Liver (tissue), 8 donors: ENCODE measurements at regions not wholly inside any gene's neighbourhood (a gene's known extent, or its start where the extent isn't known, plus 50 kb on each side); places are given as distances from the start of the nearest gene placed in this dataset.

Experiments
- DNase-seq: peaks from one replicate; pipeline ENCODE4 v3.0.0-alpha.2; 2017; ENCODE audit warnings: low spot score
- H3K27ac ChIP-seq, 2 donors: one replicate each; pipeline ENCODE4 v1.7.0; 2013; ENCODE audit warnings: inconsistent platforms in 2 of 2, low read length in 2 of 2, control low read depth in 1 of 2, low read depth in 1 of 2, mild to moderate bottlenecking in 1 of 2
- H3K27me3 ChIP-seq, 4 donors: one replicate each; pipeline versions ENCODE4 v1.6.1 to v1.7.0; 2013; ENCODE audit warnings: low read length in 3 of 4, inconsistent platforms in 1 of 4, mild to moderate bottlenecking in 1 of 4, moderate library complexity in 1 of 4; ENCODE audit not compliant: control insufficient read depth in 4 of 4, insufficient read depth in 4 of 4
- H3K36me3 ChIP-seq, 4 donors: one replicate each; pipeline versions ENCODE4 v1.6.1 to v1.7.0; 2013; ENCODE audit warnings: low read length in 3 of 4, mild to moderate bottlenecking in 3 of 4, low read depth in 1 of 4, moderate library complexity in 1 of 4; ENCODE audit not compliant: control insufficient read depth in 4 of 4, insufficient read depth in 3 of 4
- H3K4me1 ChIP-seq, 4 donors: one replicate each; pipeline versions ENCODE4 v1.6.1 to v1.7.0; 2013; ENCODE audit warnings: low read length in 3 of 4, mild to moderate bottlenecking in 3 of 4, moderate library complexity in 1 of 4; ENCODE audit not compliant: control insufficient read depth in 4 of 4, insufficient read depth in 4 of 4
- H3K4me3 ChIP-seq, 3 donors: one replicate each; pipeline versions ENCODE4 v1.6.1 to v1.7.0; 2013; ENCODE audit warnings: low read length in 3 of 3, control low read depth in 1 of 3, low read depth in 1 of 3, mild to moderate bottlenecking in 1 of 3
- H3K9ac ChIP-seq, 2 donors: one replicate each; pipeline ENCODE4 v1.7.0; 2013; ENCODE audit warnings: low read length in 2 of 2, mild to moderate bottlenecking in 2 of 2, moderate library complexity in 2 of 2, control low read depth in 1 of 2, low read depth in 1 of 2
- H3K9me3 ChIP-seq, 4 donors: one replicate each; pipeline versions ENCODE4 v1.6.1 to v1.7.0; 2013; ENCODE audit warnings: low read length in 3 of 4; ENCODE audit not compliant: control insufficient read depth in 4 of 4
- CTCF ChIP-seq: fragments of 150-350 bp; IDR thresholded peaks from 2 replicates; pipeline ENCODE4 v1.5.1; 2017; ENCODE audit warnings: improper control_type of control experiment, low read depth, low read length; ENCODE audit not compliant: missing input control
- EGR1 ChIP-seq, 2 donors: IDR thresholded peaks; 2 replicates each; pipeline ENCODE4 v1.6.1; 2016 to 2018; ENCODE audit warnings: antibody characterized with exemption in 2 of 2, low read depth in 2 of 2
- FOXA1 ChIP-seq: IDR thresholded peaks from 2 replicates; pipeline ENCODE4 v1.6.1; 2016; ENCODE audit warnings: antibody characterized with exemption
- FOXA2 ChIP-seq: IDR thresholded peaks from 2 replicates; pipeline ENCODE4 v1.6.1; 2016; ENCODE audit warnings: antibody characterized with exemption
- GABPA ChIP-seq, 2 donors: IDR thresholded peaks in 1 of 2; conservative IDR thresholded peaks in 1 of 2; 2 replicates each; pipeline ENCODE4 v1.6.1; 2016; ENCODE audit warnings: antibody characterized with exemption in 2 of 2, mild to moderate bottlenecking in 1 of 2, moderate library complexity in 1 of 2
- HNF4A ChIP-seq, 2 donors: conservative IDR thresholded peaks; 2 replicates each; pipeline ENCODE4 v1.6.1; 2016; ENCODE audit warnings: antibody characterized with exemption in 2 of 2, mild to moderate bottlenecking in 2 of 2
- HNF4G ChIP-seq: IDR thresholded peaks from 2 replicates; pipeline ENCODE4 v1.6.1; 2016; ENCODE audit warnings: antibody characterized with exemption
- JUND ChIP-seq, 2 donors: IDR thresholded peaks; 2 replicates each; pipeline ENCODE4 v1.6.1; 2016; ENCODE audit warnings: antibody characterized with exemption in 2 of 2
- NR2F2 ChIP-seq: IDR thresholded peaks from 2 replicates; pipeline ENCODE4 v1.6.1; 2016; ENCODE audit warnings: antibody characterized with exemption
- RAD21 ChIP-seq, 2 donors: IDR thresholded peaks; 2 replicates each; pipeline ENCODE4 v1.6.1; 2016; ENCODE audit warnings: antibody characterized with exemption in 2 of 2, mild to moderate bottlenecking in 2 of 2
- RXRA ChIP-seq, 2 donors: IDR thresholded peaks; 2 replicates each; pipeline ENCODE4 v1.6.1; 2017 to 2018; ENCODE audit warnings: antibody characterized with exemption in 2 of 2, mild to moderate bottlenecking in 1 of 2
- SP1 ChIP-seq: IDR thresholded peaks from 2 replicates; pipeline ENCODE4 v1.6.1; 2018; ENCODE audit warnings: antibody characterized with exemption, mild to moderate bottlenecking
- TAF1 ChIP-seq: conservative IDR thresholded peaks from 2 replicates; pipeline ENCODE4 v1.6.1; 2016; ENCODE audit warnings: antibody characterized with exemption, mild to moderate bottlenecking
- YY1 ChIP-seq: IDR thresholded peaks from 2 replicates; pipeline ENCODE4 v1.6.1; 2016; ENCODE audit warnings: antibody characterized with exemption, mild to moderate bottlenecking
- ZBTB33 ChIP-seq: IDR thresholded peaks from 2 replicates; pipeline ENCODE4 v1.6.1; 2016; ENCODE audit warnings: antibody characterized with exemption
- WGBS: extraction: QIAGEN DNeasy Blood & Tissue Kit; methylation state at CpG from one replicate; pipeline ENCODE4 v1.1.7; 2013; 5-methylcytosine and 5-hydroxymethylcytosine counted together
- TF ChIP-seq, protein P1 (sequence below): IDR thresholded peaks from 2 replicates; pipeline ENCODE4 v1.6.1; 2016; ENCODE audit warnings: antibody characterized with exemption
- TF ChIP-seq, protein P2 (sequence below): IDR thresholded peaks from 2 replicates; pipeline ENCODE4 v1.6.1; 2016; ENCODE audit warnings: antibody characterized with exemption, mild to moderate bottlenecking
- donor health status: healthy.
- donor health status: healthy.
- donor health status: healthy.
- donor health status: healthy.
- donor health status: healthy.

GRCh38 chr6:142548566-142548965, 246.8 kb downstream of the ADGRG6 start:
- no peak for DNase-seq
- H3K27me3 ChIP-seq = no peaks in the 10 kb centered on the region
- H3K27ac ChIP-seq = no peak overlapping the region
- no peak overlapping the region for H3K9ac ChIP-seq
- no peaks in the 10 kb centered on the region for H3K4me1 ChIP-seq
- TF ChIP-seq JUND (IDR thresholded peaks at IDR 0.05) = no peak
- no peak for TF ChIP-seq FOXA2
- TF ChIP-seq RAD21 (IDR thresholded peaks at IDR 0.05) = no peak
- no peak for TF ChIP-seq ZBTB33
- TF ChIP-seq SP1 = no peak
- no peak for TF ChIP-seq GABPA (IDR thresholded peaks at IDR 0.05 in 1 of 2, conservative IDR thresholded peaks at IDR 0.05 in 1 of 2)
- TF ChIP-seq RXRA (IDR thresholded peaks at IDR 0.05) = no peak
- TF ChIP-seq HNF4A (conservative IDR thresholded peaks at IDR 0.05) = no peak
- TF ChIP-seq NR2F2 = no peak
- TF ChIP-seq CTCF = no peak
- no peak for TF ChIP-seq TAF1
- no peak for TF ChIP-seq FOXA1
- no peak for TF ChIP-seq EGR1 (IDR thresholded peaks at IDR 0.05; ENCODE audit: low read depth in 2 of 2)
- TF ChIP-seq YY1 = no peak
- TF ChIP-seq HNF4G = no peak
- TF ChIP-seq, protein P1, sequence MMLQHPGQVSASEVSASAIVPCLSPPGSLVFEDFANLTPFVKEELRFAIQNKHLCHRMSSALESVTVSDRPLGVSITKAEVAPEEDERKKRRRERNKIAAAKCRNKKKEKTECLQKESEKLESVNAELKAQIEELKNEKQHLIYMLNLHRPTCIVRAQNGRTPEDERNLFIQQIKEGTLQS = no peak
- TF ChIP-seq, protein P2, sequence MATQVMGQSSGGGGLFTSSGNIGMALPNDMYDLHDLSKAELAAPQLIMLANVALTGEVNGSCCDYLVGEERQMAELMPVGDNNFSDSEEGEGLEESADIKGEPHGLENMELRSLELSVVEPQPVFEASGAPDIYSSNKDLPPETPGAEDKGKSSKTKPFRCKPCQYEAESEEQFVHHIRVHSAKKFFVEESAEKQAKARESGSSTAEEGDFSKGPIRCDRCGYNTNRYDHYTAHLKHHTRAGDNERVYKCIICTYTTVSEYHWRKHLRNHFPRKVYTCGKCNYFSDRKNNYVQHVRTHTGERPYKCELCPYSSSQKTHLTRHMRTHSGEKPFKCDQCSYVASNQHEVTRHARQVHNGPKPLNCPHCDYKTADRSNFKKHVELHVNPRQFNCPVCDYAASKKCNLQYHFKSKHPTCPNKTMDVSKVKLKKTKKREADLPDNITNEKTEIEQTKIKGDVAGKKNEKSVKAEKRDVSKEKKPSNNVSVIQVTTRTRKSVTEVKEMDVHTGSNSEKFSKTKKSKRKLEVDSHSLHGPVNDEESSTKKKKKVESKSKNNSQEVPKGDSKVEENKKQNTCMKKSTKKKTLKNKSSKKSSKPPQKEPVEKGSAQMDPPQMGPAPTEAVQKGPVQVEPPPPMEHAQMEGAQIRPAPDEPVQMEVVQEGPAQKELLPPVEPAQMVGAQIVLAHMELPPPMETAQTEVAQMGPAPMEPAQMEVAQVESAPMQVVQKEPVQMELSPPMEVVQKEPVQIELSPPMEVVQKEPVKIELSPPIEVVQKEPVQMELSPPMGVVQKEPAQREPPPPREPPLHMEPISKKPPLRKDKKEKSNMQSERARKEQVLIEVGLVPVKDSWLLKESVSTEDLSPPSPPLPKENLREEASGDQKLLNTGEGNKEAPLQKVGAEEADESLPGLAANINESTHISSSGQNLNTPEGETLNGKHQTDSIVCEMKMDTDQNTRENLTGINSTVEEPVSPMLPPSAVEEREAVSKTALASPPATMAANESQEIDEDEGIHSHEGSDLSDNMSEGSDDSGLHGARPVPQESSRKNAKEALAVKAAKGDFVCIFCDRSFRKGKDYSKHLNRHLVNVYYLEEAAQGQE = no peak
- no peak overlapping the region for H3K4me3 ChIP-seq
- no peaks in the 10 kb centered on the region for H3K36me3 ChIP-seq
- H3K9me3 ChIP-seq = no peaks in the 10 kb centered on the region
- WGBS = 86% methylated on average over 1 of the region's 1 CpG
